ENCODE measurements at regions not wholly inside any gene's neighbourhood (a gene's known extent, or its start where the extent isn't known, plus 50 kb on each side); places are given as distances from the start of the nearest gene placed in this dataset.

DNA sequence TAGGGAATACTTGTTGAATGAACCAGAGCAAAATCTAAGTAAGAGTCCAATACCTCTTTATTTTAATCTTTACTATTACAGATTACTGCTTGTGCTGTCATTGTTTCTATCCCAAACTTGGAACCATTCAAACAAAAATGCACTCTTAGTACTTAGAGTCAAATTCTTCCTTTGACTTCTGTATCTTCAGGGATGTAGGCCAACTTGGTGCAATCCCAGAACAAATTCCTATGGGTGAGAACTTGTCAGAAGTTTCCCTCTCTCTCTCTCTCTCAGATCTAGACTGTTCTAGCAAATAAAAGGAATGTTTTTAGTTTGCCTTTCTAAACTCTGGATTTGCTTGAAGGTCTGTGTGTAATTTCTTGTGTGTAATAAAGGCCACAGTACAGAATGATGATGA is 329.0 kb upstream of the TMTC4 start:
- Histone ChIP-seq H3K36me3 (ENCODE audit: low read depth, missing control alignments) (no peaks in the 10 kb centered on the region), H3K27ac (no peak overlapping the region), H3K27me3 (no peaks in the 10 kb centered on the region), H3K9me3 (no peaks in the 10 kb centered on the region), H3K4me1 (no peaks in the 10 kb centered on the region), H3K4me3 (no peak overlapping the region)
- DNase-seq = no peak
- intact Hi-C loops (cut with DNase I; ENCODE audit: low total_unique reads) = no loop called here
- no peak for TF ChIP-seq POLR2A (IDR thresholded peaks at IDR 0.05)
- TF ChIP-seq, protein P1, sequence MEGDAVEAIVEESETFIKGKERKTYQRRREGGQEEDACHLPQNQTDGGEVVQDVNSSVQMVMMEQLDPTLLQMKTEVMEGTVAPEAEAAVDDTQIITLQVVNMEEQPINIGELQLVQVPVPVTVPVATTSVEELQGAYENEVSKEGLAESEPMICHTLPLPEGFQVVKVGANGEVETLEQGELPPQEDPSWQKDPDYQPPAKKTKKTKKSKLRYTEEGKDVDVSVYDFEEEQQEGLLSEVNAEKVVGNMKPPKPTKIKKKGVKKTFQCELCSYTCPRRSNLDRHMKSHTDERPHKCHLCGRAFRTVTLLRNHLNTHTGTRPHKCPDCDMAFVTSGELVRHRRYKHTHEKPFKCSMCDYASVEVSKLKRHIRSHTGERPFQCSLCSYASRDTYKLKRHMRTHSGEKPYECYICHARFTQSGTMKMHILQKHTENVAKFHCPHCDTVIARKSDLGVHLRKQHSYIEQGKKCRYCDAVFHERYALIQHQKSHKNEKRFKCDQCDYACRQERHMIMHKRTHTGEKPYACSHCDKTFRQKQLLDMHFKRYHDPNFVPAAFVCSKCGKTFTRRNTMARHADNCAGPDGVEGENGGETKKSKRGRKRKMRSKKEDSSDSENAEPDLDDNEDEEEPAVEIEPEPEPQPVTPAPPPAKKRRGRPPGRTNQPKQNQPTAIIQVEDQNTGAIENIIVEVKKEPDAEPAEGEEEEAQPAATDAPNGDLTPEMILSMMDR (IDR thresholded peaks at IDR 0.05) = no peak

DNA sequence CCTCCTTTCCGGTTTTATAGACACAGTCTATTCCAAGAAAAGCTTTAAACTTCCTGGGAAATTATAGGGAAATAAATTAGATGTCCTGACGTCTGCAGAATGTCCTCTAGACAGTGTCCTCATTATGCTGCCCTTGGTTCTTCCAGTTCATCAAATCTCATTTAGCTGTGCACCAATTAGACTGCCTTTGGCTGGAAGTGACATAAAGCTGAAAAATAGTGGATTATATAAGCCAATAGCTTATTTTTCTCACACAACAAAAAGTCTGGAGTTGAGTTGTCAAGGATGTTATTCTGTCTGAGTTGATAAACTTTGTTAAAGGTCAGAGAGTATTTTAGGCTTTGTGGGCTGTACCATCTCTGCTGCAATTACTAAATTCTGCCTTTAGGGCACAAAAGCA is 314.8 kb upstream of the TMTC4 start:
- TF ChIP-seq POLR2A (IDR thresholded peaks at IDR 0.05) = no peak
- TF ChIP-seq, protein P1 (IDR thresholded peaks at IDR 0.05) = no peak
- WGBS, 2 donors = 37 to 43% methylated on average over 2 of the region's 2 CpGs
- intact Hi-C loops (cut with DNase I; ENCODE audit: low total_unique reads) = no loop called here
- Histone ChIP-seq H3K27me3 (no peaks in the 10 kb centered on the region), H3K4me3 (no peak overlapping the region), H3K9me3 (no peaks in the 10 kb centered on the region), H3K27ac (no peak overlapping the region), H3K36me3 (ENCODE audit: low read depth, missing control alignments) (no peaks in the 10 kb centered on the region), H3K4me1 (no peaks in the 10 kb centered on the region)
- DNase-seq = no peak

DNA sequence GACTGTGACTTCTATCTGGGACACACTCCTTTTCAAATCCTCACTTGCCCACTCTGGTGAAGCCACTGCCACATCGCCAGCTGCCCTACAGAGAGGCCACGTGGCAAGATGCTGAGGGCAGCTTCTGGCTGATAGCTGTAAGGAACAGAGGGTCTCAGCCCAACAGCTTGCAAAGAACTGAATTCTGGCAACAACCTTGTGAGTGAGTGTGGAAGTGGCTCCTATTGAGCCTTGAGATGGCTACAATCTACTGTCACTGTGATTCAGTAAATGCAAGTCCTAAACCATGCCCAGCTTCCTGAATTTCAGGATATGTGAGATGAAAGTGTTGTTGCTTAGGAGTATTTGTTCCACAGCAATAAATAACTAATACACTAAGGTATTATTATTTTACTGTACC is 314.3 kb upstream of the TMTC4 start:
- Histone ChIP-seq H3K4me1 (no peaks in the 10 kb centered on the region), H3K27me3 (no peaks in the 10 kb centered on the region), H3K27ac (no peak overlapping the region), H3K4me3 (no peak overlapping the region), H3K9me3 (no peaks in the 10 kb centered on the region), H3K36me3 (ENCODE audit: low read depth, missing control alignments) (no peaks in the 10 kb centered on the region)
- 69 to 90% methylated on average over 2 of the region's 2 CpGs for WGBS, 2 donors
- no peak for DNase-seq
- intact Hi-C loops (cut with DNase I; ENCODE audit: low total_unique reads) = no loop called here
- TF ChIP-seq POLR2A (IDR thresholded peaks at IDR 0.05) = no peak
- TF ChIP-seq, protein P1 (IDR thresholded peaks at IDR 0.05) = no peak

DNA sequence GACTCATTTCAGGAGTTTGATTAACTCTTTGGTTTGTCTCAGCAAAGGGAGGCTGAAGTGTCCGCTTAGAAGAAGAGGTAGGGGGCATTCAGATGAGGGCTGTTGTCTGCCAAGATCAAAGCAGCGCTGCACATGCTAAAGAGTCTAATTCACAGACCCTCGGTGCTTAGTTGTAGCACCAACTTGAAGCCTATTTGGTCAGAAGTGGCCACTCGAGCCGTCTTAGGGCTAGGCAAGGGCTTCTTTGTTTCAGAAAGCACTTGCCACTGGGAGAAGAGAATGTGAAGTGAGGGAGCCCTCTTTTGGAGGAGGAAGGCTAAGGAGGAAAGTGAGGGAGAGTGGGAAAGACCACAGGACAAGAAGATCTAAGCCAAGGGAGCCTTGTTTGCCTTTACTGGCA is 313.4 kb upstream of the TMTC4 start:
- Histone ChIP-seq H3K4me3 (no peak overlapping the region), H3K36me3 (ENCODE audit: low read depth, missing control alignments) (no peaks in the 10 kb centered on the region), H3K9me3 (no peaks in the 10 kb centered on the region), H3K4me1 (no peaks in the 10 kb centered on the region), H3K27ac (no peak overlapping the region), H3K27me3 (no peaks in the 10 kb centered on the region)
- WGBS, 2 donors = 38 to 46% methylated on average over 5 of the region's 5 CpGs
- TF ChIP-seq POLR2A (IDR thresholded peaks at IDR 0.05) = no peak
- TF ChIP-seq, protein P1 (IDR thresholded peaks at IDR 0.05) = no peak
- DNase-seq = no peak
- intact Hi-C loops (cut with DNase I; ENCODE audit: low total_unique reads) = no loop called here

DNA sequence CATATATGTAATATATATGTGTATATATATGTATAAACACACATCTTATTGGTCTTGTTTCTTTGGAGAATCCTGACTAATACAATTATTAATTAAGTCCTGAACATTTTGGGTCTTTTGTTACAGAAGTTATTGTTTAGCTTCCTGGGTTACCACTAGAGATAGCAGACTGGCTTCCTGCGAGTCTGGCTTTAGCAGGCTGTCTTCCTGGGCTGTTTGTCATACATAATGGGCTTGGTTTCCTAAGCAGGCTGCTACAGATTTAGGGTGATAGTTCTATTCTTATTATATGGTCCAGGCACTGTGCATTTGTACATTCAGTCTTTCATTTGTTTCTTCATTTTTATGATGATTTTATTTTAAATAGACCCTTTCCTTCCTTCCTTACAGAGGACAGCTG is 312.0 kb upstream of the TMTC4 start:
- intact Hi-C loops (cut with DNase I; ENCODE audit: low total_unique reads) = no loop called here
- H3K36me3 ChIP-seq (ENCODE audit: low read depth, missing control alignments) = no peaks in the 10 kb centered on the region
- TF ChIP-seq POLR2A (IDR thresholded peaks at IDR 0.05) = no peak
- TF ChIP-seq, protein P1 (IDR thresholded peaks at IDR 0.05) = no peak
- DNase-seq = no peak
- no peaks in the 10 kb centered on the region for H3K9me3 ChIP-seq
- H3K4me1 ChIP-seq = no peaks in the 10 kb centered on the region
- WGBS, 2 donors = 26 to 62% methylated on average over 1 of the region's 1 CpG
- no peak overlapping the region for H3K4me3 ChIP-seq
- no peaks in the 10 kb centered on the region for H3K27me3 ChIP-seq
- no peak overlapping the region for H3K27ac ChIP-seq
